Chondrocyte (in vitro differentiated cells): ENCODE measurements at regions not wholly inside any gene's neighbourhood (a gene's known extent, or its start where the extent isn't known, plus 50 kb on each side); places are given as distances from the start of the nearest gene placed in this dataset.

ENCODE experiments used
- DNase-seq: peaks from one replicate; pipeline ENCODE4 v3.0.0; 2021; ENCODE audit warnings: mixed read lengths, low spot score
- H3K27ac Mint-ChIP-seq: one replicate; pipeline ENCODE4 v1.8.0; 2021; ENCODE audit warnings: mild to moderate bottlenecking, moderate library complexity, mixed read lengths; ENCODE audit not compliant: unreplicated experiment
- H3K27me3 Mint-ChIP-seq: 2 replicates; pipeline ENCODE4 v1.8.0; 2021; ENCODE audit warnings: low read depth, mixed read lengths
- H3K36me3 Mint-ChIP-seq: 2 replicates; pipeline ENCODE4 v1.8.0; 2021; ENCODE audit warnings: low read depth, mixed read lengths
- H3K4me1 Mint-ChIP-seq: 2 replicates; pipeline ENCODE4 v1.8.0; 2021; ENCODE audit warnings: low read depth, mild to moderate bottlenecking, mixed read lengths
- H3K4me3 Mint-ChIP-seq: one replicate; pipeline ENCODE4 v1.8.0; 2021; ENCODE audit warnings: mild to moderate bottlenecking, moderate library complexity, mixed read lengths; ENCODE audit not compliant: unreplicated experiment
- H3K9me3 Mint-ChIP-seq: 2 replicates; pipeline ENCODE4 v1.8.0; 2021; ENCODE audit warnings: low read depth, mixed read lengths
- CTCF ChIP-seq: fragments of 200-600 bp; sonication (generic); IDR thresholded peaks from 2 replicates; pipeline ENCODE4 v1.5.0; 2021; ENCODE audit warnings: antibody characterized with exemption, mild to moderate bottlenecking, moderate library complexity

GRCh38 chr9:20028192-20028848, 239.5 kb upstream of the SLC24A2 start:
- DNase-seq = no peak
- Mint-ChIP-seq H3K27me3 (no peaks in the 10 kb centered on the region), H3K36me3 (no peaks in the 10 kb centered on the region), H3K27ac (no peak overlapping the region), H3K9me3 (no peaks in the 10 kb centered on the region), H3K4me1 (peaks cover 4% of the 10 kb centered on the region), H3K4me3 (no peak overlapping the region)
- no peak for TF ChIP-seq CTCF

GRCh38 chr9:20023961-20024571, 235.2 kb upstream of the SLC24A2 start:
- no peak for DNase-seq
- TF ChIP-seq CTCF = no peak
- no peaks in the 10 kb centered on the region for H3K9me3 Mint-ChIP-seq
- H3K27me3 Mint-ChIP-seq = no peaks in the 10 kb centered on the region
- H3K27ac Mint-ChIP-seq = no peak overlapping the region
- no peaks in the 10 kb centered on the region for H3K4me1 Mint-ChIP-seq
- no peak overlapping the region for H3K4me3 Mint-ChIP-seq
- no peaks in the 10 kb centered on the region for H3K36me3 Mint-ChIP-seq

GRCh38 chr9:20023210-20023905, 234.5 kb upstream of the SLC24A2 start:
- Mint-ChIP-seq H3K4me3 (no peak overlapping the region), H3K27ac (no peak overlapping the region), H3K4me1 (no peaks in the 10 kb centered on the region), H3K36me3 (no peaks in the 10 kb centered on the region), H3K27me3 (no peaks in the 10 kb centered on the region), H3K9me3 (no peaks in the 10 kb centered on the region)
- no peak for TF ChIP-seq CTCF
- no peak for DNase-seq

GRCh38 chr9:20022410-20022809, 233.6 kb upstream of the SLC24A2 start:
- no peaks in the 10 kb centered on the region for H3K4me1 Mint-ChIP-seq
- no peaks in the 10 kb centered on the region for H3K27me3 Mint-ChIP-seq
- DNase-seq = no peak
- no peak for TF ChIP-seq CTCF
- H3K27ac Mint-ChIP-seq = no peak overlapping the region
- no peaks in the 10 kb centered on the region for H3K36me3 Mint-ChIP-seq
- no peaks in the 10 kb centered on the region for H3K9me3 Mint-ChIP-seq
- no peak overlapping the region for H3K4me3 Mint-ChIP-seq

- no peak overlapping the region for H3K27ac Mint-ChIP-seq
- no peak for TF ChIP-seq CTCF
These were observed 227.8 kb upstream of the SLC24A2 start for GRCh38 chr9:20016611-20017010.

More at GRCh38 chr9:20016611-20017010, 227.8 kb upstream of the SLC24A2 start:
- Mint-ChIP-seq H3K4me3 (no peak overlapping the region), H3K9me3 (peaks cover 9% of the 10 kb centered on the region), H3K27me3 (no peaks in the 10 kb centered on the region), H3K36me3 (no peaks in the 10 kb centered on the region), H3K4me1 (no peaks in the 10 kb centered on the region)
- DNase-seq = no peak
